Activated naive CD8-positive, alpha-beta T cell treated with anti-CD3 and anti-CD28 coated beads, Interleukin-2, amount 10 ng/mL, durations not matched to agents 7 days and 5 days (primary cell): ENCODE measurements at regions not wholly inside any gene's neighbourhood (a gene's known extent, or its start where the extent isn't known, plus 50 kb on each side); places are given as distances from the start of the nearest gene placed in this dataset.
"Not testable (repeated sequence)": the region's sequence is repeated elsewhere in the genome, so short reads cannot be mapped to it uniquely, and the experiment has no call there.

Experiments
- ATAC-seq: fragments of 150-1000 bp; cut with Tn5 transposase; one replicate; pipeline ENCODE4 v1.10.0; 2021; ENCODE audit warnings: low read depth, moderate library complexity
- POLR2A ChIA-PET: fragments of 350-600 bp; sonication (Branson Sonifier 250); formaldehyde crosslinking; loops from one replicate; lab custom pipeline; 2021; ENCODE audit warnings: antibody characterized with exemption; lab: Charles Lee
- DNase-seq: peaks from one replicate; pipeline ENCODE4 v3.0.0; 2021
- H3K27ac Mint-ChIP-seq: one replicate; pipeline ENCODE4 v1.8.0; 2022; ENCODE audit warnings: mild to moderate bottlenecking, mixed read lengths
- H3K27me3 Mint-ChIP-seq: one replicate; pipeline ENCODE4 v1.8.0; 2022; ENCODE audit warnings: mild to moderate bottlenecking, moderate library complexity, mixed read lengths
- H3K36me3 Mint-ChIP-seq: one replicate; pipeline ENCODE4 v1.8.0; 2021; ENCODE audit warnings: mild to moderate bottlenecking, mixed read lengths
- H3K4me1 Mint-ChIP-seq: one replicate; pipeline ENCODE4 v1.8.0; 2021; ENCODE audit warnings: mixed read lengths
- H3K4me3 Mint-ChIP-seq: one replicate; pipeline ENCODE4 v1.8.0; 2022; ENCODE audit warnings: mild to moderate bottlenecking, moderate library complexity, mixed read lengths
- H3K9me3 Mint-ChIP-seq: one replicate; pipeline ENCODE4 v1.8.0; 2021; ENCODE audit warnings: mixed read lengths

GRCh38 chr3:185306286-185306685, 52.4 kb upstream of the EHHADH start:
- H3K4me3 Mint-ChIP-seq, H3K4me1 Mint-ChIP-seq, POLR2A ChIA-PET, DNase-seq, ATAC-seq, H3K27ac Mint-ChIP-seq, H3K27me3 Mint-ChIP-seq, H3K9me3 Mint-ChIP-seq: not testable (repeated sequence)
- peaks cover 19% of the 10 kb centered on the region for H3K36me3 Mint-ChIP-seq

- ATAC-seq = no peak
- Mint-ChIP-seq H3K27me3 (peaks cover 2% of the 10 kb centered on the region), H3K27ac (no peak overlapping the region), H3K36me3 (peaks cover 19% of the 10 kb centered on the region), H3K9me3 (peaks cover 9% of the 10 kb centered on the region), H3K4me1 (peaks cover 2% of the 10 kb centered on the region), H3K4me3 (no peak overlapping the region)
- no peak for DNase-seq
- POLR2A ChIA-PET = no interaction called here
These were observed 53.0 kb upstream of the EHHADH start for GRCh38 chr3:185306847-185307246.

GRCh38 chr3:185308126-185308754, 54.4 kb upstream of the EHHADH start:
- POLR2A ChIA-PET = no interaction called here
- Mint-ChIP-seq H3K9me3 (peaks cover 9% of the 10 kb centered on the region), H3K4me3 (no peak overlapping the region), H3K27me3 (peaks cover 2% of the 10 kb centered on the region), H3K4me1 (peaks cover 2% of the 10 kb centered on the region), H3K36me3 (peaks cover 18% of the 10 kb centered on the region), H3K27ac (no peak overlapping the region)
- ATAC-seq (no peak), DNase-seq (no peak)

- POLR2A ChIA-PET = interaction anchor here (0.5 to 0.7 kb wide), 2 partner anchors 102 to 312 kb away, joined by 3 to 5 read pairs; no protein-coding TSS in a partner anchor
- Mint-ChIP-seq H3K27ac (no peak overlapping the region), H3K27me3 (peaks cover 2% of the 10 kb centered on the region), H3K9me3 (peaks cover 9% of the 10 kb centered on the region), H3K4me3 (no peak overlapping the region), H3K4me1 (peaks cover 2% of the 10 kb centered on the region), H3K36me3 (peaks cover 18% of the 10 kb centered on the region)
- ATAC-seq (no peak), DNase-seq (no peak)
These were observed 53.6 kb upstream of the MAP3K13 start for GRCh38 chr3:185309302-185309701.

GRCh38 chr3:185309795-185310194, 53.1 kb upstream of the MAP3K13 start:
- Mint-ChIP-seq H3K4me3 (no peak overlapping the region), H3K36me3 (peaks cover 18% of the 10 kb centered on the region), H3K27me3 (peaks cover 2% of the 10 kb centered on the region), H3K4me1 (peaks cover 2% of the 10 kb centered on the region), H3K9me3 (peaks cover 9% of the 10 kb centered on the region), H3K27ac (no peak overlapping the region)
- DNase-seq (no peak), ATAC-seq (no peak)
- POLR2A ChIA-PET = interaction anchor here (0.7 kb wide), 1 partner anchor 312 kb away, joined by 5 read pairs; no protein-coding TSS in a partner anchor

GRCh38 chr3:185311991-185312390, 50.9 kb upstream of the MAP3K13 start:
- POLR2A ChIA-PET = no interaction called here
- Mint-ChIP-seq H3K27ac (no peak overlapping the region), H3K9me3 (peaks cover 9% of the 10 kb centered on the region), H3K4me1 (peaks cover 3% of the 10 kb centered on the region), H3K4me3 (no peak overlapping the region), H3K27me3 (peaks cover 2% of the 10 kb centered on the region), H3K36me3 (peaks cover 12% of the 10 kb centered on the region)
- DNase-seq (no peak), ATAC-seq (no peak)
